NT2/D1 (cell line): ENCODE measurements at regions not wholly inside any gene's neighbourhood (a gene's known extent, or its start where the extent isn't known, plus 50 kb on each side); places are given as distances from the start of the nearest gene placed in this dataset.
"Not testable (repeated sequence)": the region's sequence is repeated elsewhere in the genome, so short reads cannot be mapped to it uniquely, and the experiment has no call there.

ENCODE experiments used
- DNase-seq: peaks from one replicate; pipeline ENCODE4 v3.0.0-alpha.2; 2011; ENCODE audit warnings: low read depth, low spot score
- H3K27me3 ChIP-seq: 2 replicates; pipeline ENCODE4 v1.6.0; 2011; ENCODE audit warnings: mild to moderate bottlenecking; ENCODE audit not compliant: insufficient read length, insufficient read depth
- H3K36me3 ChIP-seq: 2 replicates; pipeline ENCODE4 v1.6.1; 2011; ENCODE audit warnings: mild to moderate bottlenecking, low read length, mixed read lengths; ENCODE audit not compliant: insufficient read depth, insufficient read length
- H3K4me1 ChIP-seq: 2 replicates; pipeline ENCODE4 v1.5.1; 2011; ENCODE audit not compliant: insufficient read depth, insufficient read length
- H3K4me3 ChIP-seq: 2 replicates; pipeline ENCODE4 v1.5.1; 2011; ENCODE audit warnings: low read depth; ENCODE audit not compliant: insufficient read length
- H3K9ac ChIP-seq: 2 replicates; pipeline ENCODE4 v1.6.0; 2011; ENCODE audit warnings: low read depth; ENCODE audit not compliant: insufficient read length
- H3K9me3 ChIP-seq: 2 replicates; pipeline ENCODE4 v1.5.1; 2011; ENCODE audit warnings: mild to moderate bottlenecking, low read length; ENCODE audit not compliant: insufficient read depth
- SUZ12 ChIP-seq: IDR thresholded peaks from 2 replicates; pipeline ENCODE4 v1.6.1; 2011; ENCODE audit not compliant: insufficient read length, insufficient read depth; ENCODE audit errors: extremely low read depth
- YY1 ChIP-seq: IDR thresholded peaks from 2 replicates; pipeline ENCODE4 v1.6.1; 2011; ENCODE audit not compliant: insufficient read length, insufficient read depth
- ZNF274 ChIP-seq: IDR thresholded peaks from 2 replicates; pipeline ENCODE4 v1.6.1; 2011; ENCODE audit warnings: mild to moderate bottlenecking, low read depth, low read length

GRCh38 chrX:1749499-1749898 lies 134.6 kb downstream of the ASMT start:
- no peak overlapping the region for H3K4me3 ChIP-seq
- no peak for DNase-seq
- no peaks in the 10 kb centered on the region for H3K4me1 ChIP-seq
- peaks cover 26% of the 10 kb centered on the region for H3K9me3 ChIP-seq
- TF ChIP-seq YY1, result no peak
- no peaks in the 10 kb centered on the region for H3K36me3 ChIP-seq
- no peaks in the 10 kb centered on the region for H3K27me3 ChIP-seq
- H3K9ac ChIP-seq, result no peak overlapping the region

GRCh38 chrX:1750267-1750666 lies 135.4 kb downstream of the ASMT start:
- Histone ChIP-seq H3K27me3 (no peaks in the 10 kb centered on the region), H3K9ac (no peak overlapping the region), H3K4me3 (no peak overlapping the region), H3K4me1 (no peaks in the 10 kb centered on the region), H3K9me3 (peaks cover 18% of the 10 kb centered on the region; the same call in 1 of the 2 replicates), H3K36me3 (no peaks in the 10 kb centered on the region)
- no peak for DNase-seq
- TF ChIP-seq ZNF274, result no peak
- TF ChIP-seq YY1, result no peak
- TF ChIP-seq SUZ12, result no peak

GRCh38 chrX:1751781-1752180 lies 136.9 kb downstream of the ASMT start:
- Histone ChIP-seq H3K27me3 (no peaks in the 10 kb centered on the region), H3K36me3 (no peaks in the 10 kb centered on the region), H3K4me3 (no peak overlapping the region), H3K9me3 (peaks cover 12% of the 10 kb centered on the region; the same call in 1 of the 2 replicates), H3K9ac (no peak overlapping the region), H3K4me1 (no peaks in the 10 kb centered on the region)
- TF ChIP-seq SUZ12 (no peak), YY1 (no peak), ZNF274 (no peak)
- DNase-seq, result no peak

GRCh38 chrX:1752799-1753198 lies 137.9 kb downstream of the ASMT start:
- not testable (repeated sequence) for H3K4me1 ChIP-seq, H3K36me3 ChIP-seq, DNase-seq, H3K9ac ChIP-seq, H3K4me3 ChIP-seq, H3K27me3 ChIP-seq
- H3K9me3 ChIP-seq, result peaks cover 21% of the 10 kb centered on the region; the same call in 1 of the 2 replicates

- no peak for DNase-seq
- peaks cover 18% of the 10 kb centered on the region; the same call in 1 of the 2 replicates for H3K9me3 ChIP-seq
- TF ChIP-seq YY1 (no peak), ZNF274 (no peak), SUZ12 (no peak)
- H3K9ac ChIP-seq, result no peak overlapping the region
- H3K4me3 ChIP-seq, result no peak overlapping the region
- no peaks in the 10 kb centered on the region for H3K4me1 ChIP-seq
- H3K27me3 ChIP-seq, result no peaks in the 10 kb centered on the region
- H3K36me3 ChIP-seq, result no peaks in the 10 kb centered on the region
Observed at GRCh38 chrX:1754077-1754476, 139.2 kb downstream of the ASMT start.

- Histone ChIP-seq H3K9ac (no peak overlapping the region), H3K9me3 (peaks cover 9% of the 10 kb centered on the region; the same call in 1 of the 2 replicates), H3K27me3 (no peaks in the 10 kb centered on the region), H3K4me3 (no peak overlapping the region), H3K4me1 (no peaks in the 10 kb centered on the region), H3K36me3 (no peaks in the 10 kb centered on the region)
- no peak for DNase-seq
- TF ChIP-seq SUZ12, result no peak
- no peak for TF ChIP-seq YY1
- TF ChIP-seq ZNF274, result no peak
Observed at GRCh38 chrX:1763294-1763693, 148.4 kb downstream of the ASMT start.

- not testable (repeated sequence) for H3K9ac ChIP-seq, DNase-seq, H3K4me3 ChIP-seq, H3K27me3 ChIP-seq, H3K36me3 ChIP-seq, H3K4me1 ChIP-seq
- peaks cover 11% of the 10 kb centered on the region; the same call in 1 of the 2 replicates for H3K9me3 ChIP-seq
Observed at GRCh38 chrX:1764883-1765364, 150.1 kb downstream of the ASMT start.

- H3K36me3 ChIP-seq, result no peaks in the 10 kb centered on the region
- H3K27me3 ChIP-seq, result no peaks in the 10 kb centered on the region
- peaks cover 11% of the 10 kb centered on the region; the same call in 1 of the 2 replicates for H3K9me3 ChIP-seq
- peak; percentile 2 for DNase-seq
- no peaks in the 10 kb centered on the region for H3K4me1 ChIP-seq
- no peak for TF ChIP-seq SUZ12
- no peak for TF ChIP-seq YY1
- no peak overlapping the region for H3K4me3 ChIP-seq
- no peak overlapping the region for H3K9ac ChIP-seq
Observed at GRCh38 chrX:1767026-1767425, 152.2 kb downstream of the ASMT start.
